Esophagus squamous epithelium (tissue), 4 donors: ENCODE measurements at regions not wholly inside any gene's neighbourhood (a gene's known extent, or its start where the extent isn't known, plus 50 kb on each side); places are given as distances from the start of the nearest gene placed in this dataset.

ENCODE experiments used
- POLR2A ChIP-seq, 4 donors: fragments of 450-650 bp; IDR thresholded peaks; one replicate each; pipeline ENCODE4 v1.6.1; 2017; ENCODE audit warnings: antibody characterized with exemption in 4 of 4, mild to moderate bottlenecking in 4 of 4, moderate library complexity in 3 of 4
- TF ChIP-seq, protein P1 (sequence below), 6 experiments: fragments of 450-650 bp in 4 of 6; fragments of 200-600 bp in 2 of 6; sonication (generic) in 2 of 6; IDR thresholded peaks; one replicate each; pipeline ENCODE4 v1.5.1; 2016 to 2019; ENCODE audit warnings: antibody characterized with exemption in 6 of 6, mild to moderate bottlenecking in 4 of 6, moderate library complexity in 4 of 6

- TF ChIP-seq, protein P1, sequence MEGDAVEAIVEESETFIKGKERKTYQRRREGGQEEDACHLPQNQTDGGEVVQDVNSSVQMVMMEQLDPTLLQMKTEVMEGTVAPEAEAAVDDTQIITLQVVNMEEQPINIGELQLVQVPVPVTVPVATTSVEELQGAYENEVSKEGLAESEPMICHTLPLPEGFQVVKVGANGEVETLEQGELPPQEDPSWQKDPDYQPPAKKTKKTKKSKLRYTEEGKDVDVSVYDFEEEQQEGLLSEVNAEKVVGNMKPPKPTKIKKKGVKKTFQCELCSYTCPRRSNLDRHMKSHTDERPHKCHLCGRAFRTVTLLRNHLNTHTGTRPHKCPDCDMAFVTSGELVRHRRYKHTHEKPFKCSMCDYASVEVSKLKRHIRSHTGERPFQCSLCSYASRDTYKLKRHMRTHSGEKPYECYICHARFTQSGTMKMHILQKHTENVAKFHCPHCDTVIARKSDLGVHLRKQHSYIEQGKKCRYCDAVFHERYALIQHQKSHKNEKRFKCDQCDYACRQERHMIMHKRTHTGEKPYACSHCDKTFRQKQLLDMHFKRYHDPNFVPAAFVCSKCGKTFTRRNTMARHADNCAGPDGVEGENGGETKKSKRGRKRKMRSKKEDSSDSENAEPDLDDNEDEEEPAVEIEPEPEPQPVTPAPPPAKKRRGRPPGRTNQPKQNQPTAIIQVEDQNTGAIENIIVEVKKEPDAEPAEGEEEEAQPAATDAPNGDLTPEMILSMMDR (IDR thresholded peaks at IDR 0.05), result no peak
- no peak for TF ChIP-seq POLR2A (IDR thresholded peaks at IDR 0.05)
Observed at GRCh38 chr2:156818944-156819343, 382.8 kb downstream of the GPD2 start.
